K562 (cell line): ENCODE measurements at regions not wholly inside any gene's neighbourhood (a gene's known extent, or its start where the extent isn't known, plus 50 kb on each side); places are given as distances from the start of the nearest gene placed in this dataset.

ENCODE experiments used
- CBX8 ChIP-seq: fragments of 200-600 bp; sonication (generic); IDR thresholded peaks from 2 replicates; pipeline ENCODE4 v1.6.1; 2012; ENCODE audit warnings: borderline replicate concordance, mixed run types, low read depth, mild to moderate bottlenecking, moderate library complexity, mixed read lengths, low read length, control low read depth, inconsistent platforms; ENCODE audit not compliant: poor library complexity, severe bottlenecking; ENCODE audit errors: extremely low read depth
- CTCF ChIP-seq, 3 experiments: IDR thresholded peaks in 2 of 3; conservative IDR thresholded peaks in 1 of 3; 2 replicates each; pipeline ENCODE4 v1.5.1; 2011 to 2012; ENCODE audit warnings: low read length in 3 of 3, mild to moderate bottlenecking in 3 of 3, control low read depth in 2 of 3, improper control_type of control experiment in 1 of 3, inconsistent platforms in 1 of 3, low read depth in 1 of 3, mixed read lengths in 1 of 3, moderate library complexity in 1 of 3; ENCODE audit not compliant: insufficient read depth in 2 of 3
- FOXJ3 ChIP-seq: sonication (generic); formaldehyde crosslinking; IDR thresholded peaks from 2 replicates; pipeline ENCODE4 v1.4.0; 2020; ENCODE audit warnings: mild to moderate bottlenecking, missing genetic modification reagents
- MAFG ChIP-seq: fragments of 450-650 bp; conservative IDR thresholded peaks from 2 replicates; pipeline ENCODE4 v1.6.1; 2016; ENCODE audit warnings: missing genetic modification characterization, missing compliant biosample characterization
- POLR2A ChIP-seq: fragments of 450-650 bp; conservative IDR thresholded peaks from 2 replicates; pipeline ENCODE4 v1.6.1; 2016
- RFX7 ChIP-seq: fragments of 250-450 bp; sonication (Bioruptor Pico); IDR thresholded peaks from 2 replicates; pipeline ENCODE4 v1.5.1; 2021; ENCODE audit warnings: mild to moderate bottlenecking
- SREBF2 ChIP-seq: sonication (generic); formaldehyde crosslinking; IDR thresholded peaks from 2 replicates; pipeline ENCODE4 v1.4.0; 2020; ENCODE audit warnings: mild to moderate bottlenecking, missing genetic modification reagents
- XRCC4 ChIP-seq: IDR thresholded peaks from one replicate; pipeline ENCODE4 v1.6.1; 2011; ENCODE audit not compliant: insufficient read depth, insufficient read length; ENCODE audit errors: extremely low read depth
- TF ChIP-seq, protein P1 (sequence below): IDR thresholded peaks from 2 replicates; pipeline ENCODE4 v1.6.1; 2016; ENCODE audit warnings: missing genetic modification characterization, missing compliant biosample characterization
- TF ChIP-seq, protein P2 (sequence below): sonication (generic); formaldehyde crosslinking; IDR thresholded peaks from 2 replicates; pipeline ENCODE4 v1.9.0; 2022; ENCODE audit warnings: mild to moderate bottlenecking, missing genetic modification reagents

DNA sequence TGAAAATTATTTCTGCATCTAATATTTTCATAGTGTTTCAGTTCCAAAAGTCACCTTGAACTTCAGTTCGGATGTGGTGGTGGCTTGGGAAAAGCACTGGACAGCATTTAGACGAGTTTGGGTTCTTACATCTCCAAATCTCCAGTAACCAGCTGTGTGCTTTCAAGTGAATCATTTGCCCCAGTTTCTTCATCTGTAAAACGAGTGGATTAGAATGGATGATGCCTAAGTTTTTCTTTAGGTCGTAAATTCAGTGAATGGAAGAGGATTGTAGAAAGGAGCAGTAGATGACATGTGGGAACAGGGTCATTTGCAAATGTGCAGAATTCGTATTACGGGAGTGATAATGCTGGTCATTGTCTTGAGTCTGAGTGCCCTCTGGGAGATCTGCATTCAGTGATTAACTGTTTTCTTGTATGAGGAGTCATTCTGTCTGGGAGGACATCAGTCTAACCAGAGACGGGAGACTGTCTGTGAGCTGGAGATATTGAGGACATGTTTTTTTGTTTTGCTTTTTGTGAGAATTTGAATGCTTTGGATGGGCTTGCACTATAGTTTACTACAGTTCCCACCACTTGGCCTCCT, 641.6 kb upstream of the TBL1XR1 start:
- TF ChIP-seq CTCF (IDR thresholded peaks at IDR 0.05 in 2 of 3, conservative IDR thresholded peaks at IDR 0.05 in 1 of 3; ENCODE audit: insufficient read depth in 2 of 3, low read depth in 1 of 3, low read length in 3 of 3) = no peak
- TF ChIP-seq POLR2A = no peak
- no peak for TF ChIP-seq SREBF2
- TF ChIP-seq, protein P1, sequence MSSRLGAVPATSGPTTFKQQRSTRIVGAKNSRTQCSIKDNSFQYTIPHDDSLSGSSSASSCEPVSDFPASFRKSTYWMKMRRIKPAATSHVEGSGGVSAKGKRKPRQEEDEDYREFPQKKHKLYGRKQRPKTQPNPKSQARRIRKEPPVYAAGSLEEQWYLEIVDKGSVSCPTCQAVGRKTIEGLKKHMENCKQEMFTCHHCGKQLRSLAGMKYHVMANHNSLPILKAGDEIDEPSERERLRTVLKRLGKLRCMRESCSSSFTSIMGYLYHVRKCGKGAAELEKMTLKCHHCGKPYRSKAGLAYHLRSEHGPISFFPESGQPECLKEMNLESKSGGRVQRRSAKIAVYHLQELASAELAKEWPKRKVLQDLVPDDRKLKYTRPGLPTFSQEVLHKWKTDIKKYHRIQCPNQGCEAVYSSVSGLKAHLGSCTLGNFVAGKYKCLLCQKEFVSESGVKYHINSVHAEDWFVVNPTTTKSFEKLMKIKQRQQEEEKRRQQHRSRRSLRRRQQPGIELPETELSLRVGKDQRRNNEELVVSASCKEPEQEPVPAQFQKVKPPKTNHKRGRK (tag) = no peak
- TF ChIP-seq MAFG (tag) = no peak
- no peak for TF ChIP-seq FOXJ3 (CRISPR knock-in tag)
- TF ChIP-seq XRCC4 = no peak
- TF ChIP-seq, protein P2, sequence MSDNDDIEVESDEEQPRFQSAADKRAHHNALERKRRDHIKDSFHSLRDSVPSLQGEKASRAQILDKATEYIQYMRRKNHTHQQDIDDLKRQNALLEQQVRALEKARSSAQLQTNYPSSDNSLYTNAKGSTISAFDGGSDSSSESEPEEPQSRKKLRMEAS = no peak
- TF ChIP-seq RFX7 = no peak
- TF ChIP-seq CBX8 = no peak
